ENCODE measurements at regions not wholly inside any gene's neighbourhood (a gene's known extent, or its start where the extent isn't known, plus 50 kb on each side); places are given as distances from the start of the nearest gene placed in this dataset.

DNA sequence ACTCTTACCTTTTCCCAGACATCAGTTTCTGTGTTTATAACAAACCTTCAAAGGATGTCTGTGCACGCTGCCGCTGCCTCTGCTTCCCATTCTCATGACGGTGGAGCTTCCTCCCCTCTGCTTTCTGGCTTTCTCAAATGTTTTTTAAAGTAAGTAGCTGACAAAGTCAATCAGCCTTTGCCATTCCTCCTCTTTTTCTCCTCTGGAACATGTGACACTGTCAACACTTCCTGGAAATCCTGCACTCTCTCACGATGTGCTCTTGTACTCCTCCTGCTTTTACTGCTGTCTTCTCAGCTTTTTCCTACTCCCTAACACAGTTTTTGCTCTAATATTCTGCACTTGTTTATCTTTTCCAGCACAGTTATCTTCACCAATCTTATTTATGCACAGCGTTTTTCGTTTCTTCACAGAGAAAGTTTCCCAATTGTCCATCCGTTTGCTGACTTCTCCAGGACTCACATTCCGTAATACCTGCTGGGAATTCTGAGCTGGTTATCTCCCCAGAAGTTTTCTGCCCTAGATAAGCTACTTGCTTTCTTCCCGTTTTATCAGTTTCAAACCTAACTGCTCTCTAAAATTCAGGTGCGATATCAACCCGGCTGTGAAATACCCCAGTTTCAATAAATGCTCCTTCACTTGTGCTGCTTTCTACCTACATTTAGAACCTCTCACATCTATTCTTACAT, 465.6 kb upstream of the AGA start:
- TF ChIP-seq POLR2A (IDR thresholded peaks at IDR 0.05; ENCODE audit: low read length) (no peak), GATA1 (IDR thresholded peaks at IDR 0.05; ENCODE audit: low read depth, low read length) (no peak)

All from erythroblast (primary cell).